ENCODE measurements at regions not wholly inside any gene's neighbourhood (a gene's known extent, or its start where the extent isn't known, plus 50 kb on each side); places are given as distances from the start of the nearest gene placed in this dataset.

DNA sequence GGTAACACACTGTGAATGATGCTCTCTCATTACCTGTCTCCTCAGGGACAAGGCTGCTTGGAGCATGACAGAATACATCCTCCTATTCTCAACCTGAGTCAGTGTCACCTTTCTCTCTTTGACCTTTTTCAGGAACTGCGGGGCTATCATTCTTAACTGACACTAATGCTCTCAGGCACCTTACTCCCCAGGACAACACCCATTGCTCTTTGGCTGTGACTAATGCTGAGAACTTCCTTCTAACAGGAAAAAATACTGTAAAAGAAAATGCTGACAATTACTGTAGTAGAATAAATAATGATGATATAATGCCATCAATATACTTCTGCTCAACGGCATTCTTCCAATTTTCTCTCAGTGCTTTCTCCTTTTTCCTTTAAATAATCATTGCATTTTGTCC is 2082.7 kb upstream of the RAG2 start:
- no peaks in the 10 kb centered on the region for H3K4me1 ChIP-seq (ENCODE audit: control insufficient read depth, insufficient read depth, low read length)
- H3K27me3 ChIP-seq (ENCODE audit: control insufficient read depth, insufficient read depth, low read length) = no peaks in the 10 kb centered on the region
- POLR2A ChIA-PET = no interaction called here
- TF ChIP-seq, protein P1, sequence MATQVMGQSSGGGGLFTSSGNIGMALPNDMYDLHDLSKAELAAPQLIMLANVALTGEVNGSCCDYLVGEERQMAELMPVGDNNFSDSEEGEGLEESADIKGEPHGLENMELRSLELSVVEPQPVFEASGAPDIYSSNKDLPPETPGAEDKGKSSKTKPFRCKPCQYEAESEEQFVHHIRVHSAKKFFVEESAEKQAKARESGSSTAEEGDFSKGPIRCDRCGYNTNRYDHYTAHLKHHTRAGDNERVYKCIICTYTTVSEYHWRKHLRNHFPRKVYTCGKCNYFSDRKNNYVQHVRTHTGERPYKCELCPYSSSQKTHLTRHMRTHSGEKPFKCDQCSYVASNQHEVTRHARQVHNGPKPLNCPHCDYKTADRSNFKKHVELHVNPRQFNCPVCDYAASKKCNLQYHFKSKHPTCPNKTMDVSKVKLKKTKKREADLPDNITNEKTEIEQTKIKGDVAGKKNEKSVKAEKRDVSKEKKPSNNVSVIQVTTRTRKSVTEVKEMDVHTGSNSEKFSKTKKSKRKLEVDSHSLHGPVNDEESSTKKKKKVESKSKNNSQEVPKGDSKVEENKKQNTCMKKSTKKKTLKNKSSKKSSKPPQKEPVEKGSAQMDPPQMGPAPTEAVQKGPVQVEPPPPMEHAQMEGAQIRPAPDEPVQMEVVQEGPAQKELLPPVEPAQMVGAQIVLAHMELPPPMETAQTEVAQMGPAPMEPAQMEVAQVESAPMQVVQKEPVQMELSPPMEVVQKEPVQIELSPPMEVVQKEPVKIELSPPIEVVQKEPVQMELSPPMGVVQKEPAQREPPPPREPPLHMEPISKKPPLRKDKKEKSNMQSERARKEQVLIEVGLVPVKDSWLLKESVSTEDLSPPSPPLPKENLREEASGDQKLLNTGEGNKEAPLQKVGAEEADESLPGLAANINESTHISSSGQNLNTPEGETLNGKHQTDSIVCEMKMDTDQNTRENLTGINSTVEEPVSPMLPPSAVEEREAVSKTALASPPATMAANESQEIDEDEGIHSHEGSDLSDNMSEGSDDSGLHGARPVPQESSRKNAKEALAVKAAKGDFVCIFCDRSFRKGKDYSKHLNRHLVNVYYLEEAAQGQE (IDR thresholded peaks at IDR 0.05; ENCODE audit: insufficient read depth in 1 of 2, low read depth in 2 of 2, low read length in 1 of 2) = no peak
- TF ChIP-seq SIN3A (IDR thresholded peaks at IDR 0.05; ENCODE audit: borderline replicate concordance, insufficient read depth, low read depth, low read length) = no peak
- TF ChIP-seq POLR2AphosphoS5 (IDR thresholded peaks at IDR 0.05; ENCODE audit: low read depth, low read length) = no peak
- TF ChIP-seq, protein P2, sequence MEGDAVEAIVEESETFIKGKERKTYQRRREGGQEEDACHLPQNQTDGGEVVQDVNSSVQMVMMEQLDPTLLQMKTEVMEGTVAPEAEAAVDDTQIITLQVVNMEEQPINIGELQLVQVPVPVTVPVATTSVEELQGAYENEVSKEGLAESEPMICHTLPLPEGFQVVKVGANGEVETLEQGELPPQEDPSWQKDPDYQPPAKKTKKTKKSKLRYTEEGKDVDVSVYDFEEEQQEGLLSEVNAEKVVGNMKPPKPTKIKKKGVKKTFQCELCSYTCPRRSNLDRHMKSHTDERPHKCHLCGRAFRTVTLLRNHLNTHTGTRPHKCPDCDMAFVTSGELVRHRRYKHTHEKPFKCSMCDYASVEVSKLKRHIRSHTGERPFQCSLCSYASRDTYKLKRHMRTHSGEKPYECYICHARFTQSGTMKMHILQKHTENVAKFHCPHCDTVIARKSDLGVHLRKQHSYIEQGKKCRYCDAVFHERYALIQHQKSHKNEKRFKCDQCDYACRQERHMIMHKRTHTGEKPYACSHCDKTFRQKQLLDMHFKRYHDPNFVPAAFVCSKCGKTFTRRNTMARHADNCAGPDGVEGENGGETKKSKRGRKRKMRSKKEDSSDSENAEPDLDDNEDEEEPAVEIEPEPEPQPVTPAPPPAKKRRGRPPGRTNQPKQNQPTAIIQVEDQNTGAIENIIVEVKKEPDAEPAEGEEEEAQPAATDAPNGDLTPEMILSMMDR (IDR thresholded peaks at IDR 0.05) = no peak
- no peak for TF ChIP-seq TCF7L2 (IDR thresholded peaks at IDR 0.05; ENCODE audit: low read depth, low read length)
- intact Hi-C loops (cut with micrococcal nuclease; ENCODE audit: unreplicated experiment) (no loop called here), in situ Hi-C loops (cut with HindIII; ENCODE audit: low pct_unique_long_range_greater_than_20kb, low sequenced_read_pairs) (no loop called here)
- no peak overlapping the region for H3K27ac ChIP-seq (ENCODE audit: low read length)
- no peaks in the 10 kb centered on the region for H3K36me3 ChIP-seq (ENCODE audit: control insufficient read depth, insufficient read depth, low read length)
- CTCF ChIA-PET = no interaction called here
- H3K4me3 ChIP-seq (ENCODE audit: low read depth in 2 of 2, low read length in 2 of 2) = no peak overlapping the region
- no peak for ATAC-seq
- H3K9me3 ChIP-seq (ENCODE audit: control insufficient read depth, insufficient read depth, low read depth, low read length) = peaks cover 3% of the 10 kb centered on the region; the same call in 1 of the 2 replicates
- no peak for DNase-seq (ENCODE audit: low read depth, low spot score)
- BruUV-seq (replicated peaks) = no TSS peak

DNA sequence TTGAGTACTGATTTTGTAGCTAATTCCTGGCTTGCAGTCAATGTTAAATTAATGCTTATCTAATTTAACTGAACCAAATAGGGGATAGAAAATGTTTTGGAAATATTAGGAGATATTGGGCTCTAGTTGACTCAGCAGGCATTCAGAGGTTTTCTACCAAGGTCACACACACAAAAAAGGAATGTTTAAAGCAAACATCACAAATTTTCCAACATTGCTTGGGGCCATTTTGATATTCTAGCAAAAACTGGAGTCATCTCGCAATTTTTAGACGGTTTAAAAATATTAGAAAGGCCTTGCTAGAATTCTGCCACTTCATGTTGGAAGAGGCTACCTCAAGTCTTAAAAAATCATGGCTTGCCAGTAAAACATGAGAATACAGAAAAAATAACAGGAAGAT is 2082.1 kb upstream of the RAG2 start:
- ATAC-seq (no peak), DNase-seq (ENCODE audit: low read depth, low spot score) (no peak)
- Histone ChIP-seq H3K9me3 (ENCODE audit: control insufficient read depth, insufficient read depth, low read depth, low read length) (peaks cover 3% of the 10 kb centered on the region; the same call in 1 of the 2 replicates), H3K4me1 (ENCODE audit: control insufficient read depth, insufficient read depth, low read length) (no peaks in the 10 kb centered on the region), H3K27me3 (ENCODE audit: control insufficient read depth, insufficient read depth, low read length) (no peaks in the 10 kb centered on the region), H3K4me3 (ENCODE audit: low read depth in 2 of 2, low read length in 2 of 2) (no peak overlapping the region), H3K36me3 (ENCODE audit: control insufficient read depth, insufficient read depth, low read length) (no peaks in the 10 kb centered on the region), H3K27ac (ENCODE audit: low read length) (no peak overlapping the region)
- POLR2A ChIA-PET = no interaction called here
- BruUV-seq (replicated peaks) = no TSS peak
- CTCF ChIA-PET = no interaction called here
- intact Hi-C loops (cut with micrococcal nuclease; ENCODE audit: unreplicated experiment) = no loop called here
- TF ChIP-seq, protein P2 (IDR thresholded peaks at IDR 0.05) = no peak
- TF ChIP-seq SIN3A (IDR thresholded peaks at IDR 0.05; ENCODE audit: borderline replicate concordance, insufficient read depth, low read depth, low read length) (no peak), TCF7L2 (IDR thresholded peaks at IDR 0.05; ENCODE audit: low read depth, low read length) (no peak), POLR2AphosphoS5 (IDR thresholded peaks at IDR 0.05; ENCODE audit: low read depth, low read length) (no peak)
- TF ChIP-seq, protein P1 (IDR thresholded peaks at IDR 0.05; ENCODE audit: insufficient read depth in 1 of 2, low read depth in 2 of 2, low read length in 1 of 2) = no peak
- in situ Hi-C loops (cut with HindIII; ENCODE audit: low pct_unique_long_range_greater_than_20kb, low sequenced_read_pairs) = no loop called here

Measured in Panc1 (cell line).